Parathyroid adenoma (tissue), 2 donors: ENCODE measurements at regions not wholly inside any gene's neighbourhood (a gene's known extent, or its start where the extent isn't known, plus 50 kb on each side); places are given as distances from the start of the nearest gene placed in this dataset.

Experiments used
- H2AFZ ChIP-seq: fragments of 300-600 bp; sonication (generic); one replicate; pipeline ENCODE4 v1.7.0; 2017; ENCODE audit warnings: antibody characterized with exemption, mild to moderate bottlenecking
- H3K27ac ChIP-seq: fragments of 300-600 bp; sonication (generic); one replicate; pipeline ENCODE4 v1.7.0; 2017
- H3K27me3 ChIP-seq: fragments of 300-600 bp; sonication (generic); one replicate; pipeline ENCODE4 v1.7.0; 2017; ENCODE audit warnings: low read length; ENCODE audit not compliant: control insufficient read depth, insufficient read depth
- H3K36me3 ChIP-seq: fragments of 300-600 bp; sonication (generic); one replicate; pipeline ENCODE4 v1.7.0; 2017; ENCODE audit warnings: low read length; ENCODE audit not compliant: control insufficient read depth, insufficient read depth
- H3K4me1 ChIP-seq: fragments of 300-600 bp; sonication (generic); one replicate; pipeline ENCODE4 v1.7.0; 2017; ENCODE audit warnings: control low read depth
- H3K4me2 ChIP-seq: fragments of 300-600 bp; sonication (generic); one replicate; pipeline ENCODE4 v1.7.0; 2017; ENCODE audit warnings: low read length
- H3K4me3 ChIP-seq: fragments of 300-600 bp; sonication (generic); one replicate; pipeline ENCODE4 v1.7.0; 2017; ENCODE audit warnings: low read depth, low read length
- H3K79me2 ChIP-seq: fragments of 300-600 bp; sonication (generic); one replicate; pipeline ENCODE4 v1.7.0; 2017; ENCODE audit warnings: control low read depth
- H3K9ac ChIP-seq: fragments of 300-600 bp; sonication (generic); one replicate; pipeline ENCODE4 v1.7.0; 2017; ENCODE audit warnings: mild to moderate bottlenecking
- H3K9me3 ChIP-seq: fragments of 300-600 bp; sonication (generic); one replicate; pipeline ENCODE4 v1.7.0; 2017; ENCODE audit warnings: low read length; ENCODE audit not compliant: control insufficient read depth
- CTCF ChIP-seq: fragments of 300-600 bp; sonication (generic); IDR thresholded peaks from one replicate; pipeline ENCODE4 v1.7.0; 2017; ENCODE audit warnings: antibody characterized with exemption, mild to moderate bottlenecking
- donor health status: primary hyperparathyroidism.

GRCh38 chr1:29689372-29690030 lies 453.2 kb downstream of the PTPRU start:
- no peaks in the 10 kb centered on the region for H3K9me3 ChIP-seq
- H3K36me3 ChIP-seq, result no peaks in the 10 kb centered on the region
- no peaks in the 10 kb centered on the region for H3K79me2 ChIP-seq
- H3K9ac ChIP-seq, result no peak overlapping the region
- H3K4me3 ChIP-seq, result no peak overlapping the region
- no peak overlapping the region for H3K27ac ChIP-seq
- peak; percentile 7 for TF ChIP-seq CTCF
- H3K27me3 ChIP-seq, result no peaks in the 10 kb centered on the region
- no peaks in the 10 kb centered on the region for H3K4me1 ChIP-seq
- H3K4me2 ChIP-seq, result no peak overlapping the region
- H2AFZ ChIP-seq, result no peak overlapping the region

- no peaks in the 10 kb centered on the region for H3K36me3 ChIP-seq
- H3K27ac ChIP-seq, result no peak overlapping the region
- no peaks in the 10 kb centered on the region for H3K79me2 ChIP-seq
- H3K4me1 ChIP-seq, result no peaks in the 10 kb centered on the region
- H3K4me3 ChIP-seq, result no peak overlapping the region
- no peaks in the 10 kb centered on the region for H3K9me3 ChIP-seq
- no peaks in the 10 kb centered on the region for H3K27me3 ChIP-seq
- H2AFZ ChIP-seq, result no peak overlapping the region
- TF ChIP-seq CTCF, result no peak
- no peak overlapping the region for H3K4me2 ChIP-seq
- H3K9ac ChIP-seq, result no peak overlapping the region
Measured at GRCh38 chr1:29688471-29689365, 452.4 kb downstream of the PTPRU start.

GRCh38 chr1:29687601-29688244 lies 451.4 kb downstream of the PTPRU start:
- TF ChIP-seq CTCF, result no peak
- no peak overlapping the region for H3K4me3 ChIP-seq
- H3K4me1 ChIP-seq, result no peaks in the 10 kb centered on the region
- H3K36me3 ChIP-seq, result no peaks in the 10 kb centered on the region
- H3K27me3 ChIP-seq, result no peaks in the 10 kb centered on the region
- H3K4me2 ChIP-seq, result no peak overlapping the region
- no peak overlapping the region for H3K9ac ChIP-seq
- H3K27ac ChIP-seq, result no peak overlapping the region
- H2AFZ ChIP-seq, result no peak overlapping the region
- no peaks in the 10 kb centered on the region for H3K9me3 ChIP-seq
- H3K79me2 ChIP-seq, result no peaks in the 10 kb centered on the region

- no peak overlapping the region for H3K4me3 ChIP-seq
Measured at GRCh38 chr1:29687166-29687565, 450.8 kb downstream of the PTPRU start.

More at GRCh38 chr1:29687166-29687565, 450.8 kb downstream of the PTPRU start:
- Histone ChIP-seq H3K27ac (no peak overlapping the region), H3K9me3 (no peaks in the 10 kb centered on the region), H3K36me3 (no peaks in the 10 kb centered on the region), H3K79me2 (no peaks in the 10 kb centered on the region), H3K4me1 (peaks cover 1% of the 10 kb centered on the region), H3K4me2 (no peak overlapping the region), H2AFZ (no peak overlapping the region), H3K9ac (no peak overlapping the region), H3K27me3 (no peaks in the 10 kb centered on the region)
- TF ChIP-seq CTCF, result no peak
